ENCODE measurements at regions not wholly inside any gene's neighbourhood (a gene's known extent, or its start where the extent isn't known, plus 50 kb on each side); places are given as distances from the start of the nearest gene placed in this dataset.

DNA sequence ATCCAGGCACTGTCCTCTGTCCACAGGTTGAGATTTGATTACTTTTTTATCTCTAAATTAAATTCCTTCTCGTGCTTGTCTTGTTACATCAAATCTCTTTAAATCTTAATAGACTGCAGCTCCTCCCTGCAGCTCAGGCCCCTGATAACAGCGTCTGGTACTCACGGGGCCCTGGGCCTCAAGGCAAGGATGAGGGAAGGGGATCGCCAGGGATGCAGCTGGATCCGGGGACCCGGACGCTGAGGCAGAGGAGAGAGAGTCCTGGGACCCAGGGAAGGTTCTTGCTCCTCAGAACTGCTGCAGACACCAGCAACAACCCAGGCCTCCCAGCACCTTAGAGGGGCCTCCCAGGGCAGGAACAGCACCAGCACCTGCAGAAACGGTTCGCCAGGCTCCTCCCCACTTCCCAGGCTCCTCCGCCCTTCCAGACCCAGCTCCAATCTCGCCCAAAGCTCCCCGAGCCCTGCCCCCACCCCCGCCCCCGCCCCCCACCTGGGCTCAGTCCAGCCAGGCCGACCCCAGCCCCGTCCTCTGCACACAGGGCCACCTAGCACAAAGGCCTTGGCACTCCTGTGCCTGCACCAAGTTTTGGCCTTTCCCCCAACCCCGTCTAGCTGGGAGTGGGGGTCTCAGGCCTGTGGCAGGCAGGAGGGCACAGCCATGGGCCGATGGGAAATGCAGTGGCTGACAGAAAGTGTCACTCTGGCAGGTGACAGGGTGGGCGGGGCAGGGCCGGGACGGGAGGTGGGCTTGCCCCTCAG, 60.3 kb upstream of the GALNT9 start:
- DNase-seq: peak; percentile 61
- no peak for TF ChIP-seq FOXJ3 (CRISPR knock-in tag; IDR thresholded peaks at IDR 0.05)
- no peak for TF ChIP-seq MXI1 (IDR thresholded peaks at IDR 0.05; ENCODE audit: low read depth, low read length)
- TF ChIP-seq GATA2 (CRISPR knock-in tag; IDR thresholded peaks at IDR 0.05): peak; percentile 76; the same call in 1 of the 2 replicates
- TF ChIP-seq, protein P1, sequence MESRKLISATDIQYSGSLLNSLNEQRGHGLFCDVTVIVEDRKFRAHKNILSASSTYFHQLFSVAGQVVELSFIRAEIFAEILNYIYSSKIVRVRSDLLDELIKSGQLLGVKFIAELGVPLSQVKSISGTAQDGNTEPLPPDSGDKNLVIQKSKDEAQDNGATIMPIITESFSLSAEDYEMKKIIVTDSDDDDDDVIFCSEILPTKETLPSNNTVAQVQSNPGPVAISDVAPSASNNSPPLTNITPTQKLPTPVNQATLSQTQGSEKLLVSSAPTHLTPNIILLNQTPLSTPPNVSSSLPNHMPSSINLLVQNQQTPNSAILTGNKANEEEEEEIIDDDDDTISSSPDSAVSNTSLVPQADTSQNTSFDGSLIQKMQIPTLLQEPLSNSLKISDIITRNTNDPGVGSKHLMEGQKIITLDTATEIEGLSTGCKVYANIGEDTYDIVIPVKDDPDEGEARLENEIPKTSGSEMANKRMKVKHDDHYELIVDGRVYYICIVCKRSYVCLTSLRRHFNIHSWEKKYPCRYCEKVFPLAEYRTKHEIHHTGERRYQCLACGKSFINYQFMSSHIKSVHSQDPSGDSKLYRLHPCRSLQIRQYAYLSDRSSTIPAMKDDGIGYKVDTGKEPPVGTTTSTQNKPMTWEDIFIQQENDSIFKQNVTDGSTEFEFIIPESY (IDR thresholded peaks at IDR 0.05; ENCODE audit: borderline replicate concordance, low read depth): no peak
- peak; percentile 35; the same call in 1 of the 2 replicates for TF ChIP-seq RCOR1 (IDR thresholded peaks at IDR 0.05; ENCODE audit: low read length)
- no peak for TF ChIP-seq MEF2A (IDR thresholded peaks at IDR 0.05; ENCODE audit: borderline replicate concordance, low read depth)
- TF ChIP-seq CHD2 (IDR thresholded peaks at IDR 0.05; ENCODE audit: low read length, partially characterized antibody): no peak
- no peak for TF ChIP-seq FOXM1 (IDR thresholded peaks at IDR 0.05; ENCODE audit: low read depth)
- no peak for TF ChIP-seq EP300 (IDR thresholded peaks at IDR 0.05; ENCODE audit: borderline replicate concordance in 1 of 2, low read depth in 1 of 2, low read length in 1 of 2)
- Histone ChIP-seq H3K9me2 (no peaks in the 10 kb centered on the region), H3K79me2 (ENCODE audit: insufficient read depth) (no peaks in the 10 kb centered on the region), H3F3A (replicated peaks; ENCODE audit: insufficient read depth) (peaks cover 11% of the 10 kb centered on the region), H2AFZ (ENCODE audit: low read depth) (no peak overlapping the region), H4K20me1 (ENCODE audit: insufficient read depth) (no peaks in the 10 kb centered on the region), H3K9me3 (no peaks in the 10 kb centered on the region), H3K4me1 (ENCODE audit: control insufficient read depth in 1 of 2, insufficient read depth in 2 of 2, low read depth in 1 of 2, low read length in 1 of 2) (no peaks in the 10 kb centered on the region), H3K4me2 (no peak overlapping the region), H3K9ac (no peak overlapping the region), H3K27me3 (ENCODE audit: insufficient read depth) (peaks cover 57% of the 10 kb centered on the region), H3K27ac (ENCODE audit: low read depth in 2 of 2, low read length in 1 of 2) (no peak overlapping the region), H3K36me3 (replicated peaks in 1 of 2; ENCODE audit: control insufficient read depth in 1 of 2, insufficient read depth in 2 of 2, low read length in 1 of 2) (no peaks in the 10 kb centered on the region), H3K4me3 (ENCODE audit: low read depth in 2 of 2, low read length in 1 of 2) (no peak overlapping the region)
- ChIA-PET POLR2A (no interaction called here), CTCF (interaction anchor here (0.9 to 1.7 kb wide), 2 partner anchors 24 to 47 kb away, joined by 3 to 7 read pairs; no protein-coding TSS in a partner anchor)
- 19% methylated on average over 18 of the region's 21 CpGs for WGBS (ENCODE audit: low lambda C conversion rate)

DNA sequence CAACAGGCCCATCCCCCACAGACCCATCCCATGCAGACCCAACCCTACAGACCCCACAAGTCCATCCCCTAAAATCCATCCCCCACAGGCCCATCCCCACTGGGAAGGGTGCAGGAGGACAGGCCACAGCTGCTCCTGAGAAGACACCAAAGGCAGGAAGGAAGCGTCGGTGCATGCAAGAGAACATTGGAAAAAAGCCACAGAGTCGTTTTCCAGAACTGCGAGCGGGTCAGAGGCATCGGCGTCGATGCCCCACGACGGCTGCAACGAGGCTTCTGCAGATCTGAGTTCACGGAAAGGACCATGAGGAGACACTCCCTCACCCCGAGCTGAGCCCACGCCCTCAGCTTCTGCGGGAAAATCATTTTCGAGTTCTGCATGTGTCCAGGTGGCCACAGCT, 59.6 kb upstream of the GALNT9 start:
- WGBS (ENCODE audit: low lambda C conversion rate): 19% methylated on average over 16 of the region's 16 CpGs
- CTCF ChIA-PET: interaction anchor here (1.7 kb wide), 1 partner anchor 25 kb away, joined by 7 read pairs; no protein-coding TSS in a partner anchor

More for the DNA sequence above, 59.6 kb upstream of the GALNT9 start:
- no peaks in the 10 kb centered on the region for H3K79me2 ChIP-seq (ENCODE audit: insufficient read depth)
- POLR2A ChIA-PET: interaction anchor here (0.5 kb wide), 1 partner anchor 8 kb away, joined by 3 read pairs; no protein-coding TSS in a partner anchor
- no peak overlapping the region for H3K27ac ChIP-seq (ENCODE audit: low read depth in 2 of 2, low read length in 1 of 2)
- no peak overlapping the region for H3K9ac ChIP-seq
- no peak overlapping the region for H3K4me2 ChIP-seq
- H3K4me3 ChIP-seq (ENCODE audit: low read depth in 2 of 2, low read length in 1 of 2): no peak overlapping the region
- no peaks in the 10 kb centered on the region for H3K36me3 ChIP-seq (replicated peaks in 1 of 2; ENCODE audit: control insufficient read depth in 1 of 2, insufficient read depth in 2 of 2, low read length in 1 of 2)
- no peaks in the 10 kb centered on the region for H3K4me1 ChIP-seq (ENCODE audit: control insufficient read depth in 1 of 2, insufficient read depth in 2 of 2, low read depth in 1 of 2, low read length in 1 of 2)
- no peaks in the 10 kb centered on the region for H4K20me1 ChIP-seq (ENCODE audit: insufficient read depth)
- H3K27me3 ChIP-seq (ENCODE audit: insufficient read depth): peaks cover 61% of the 10 kb centered on the region
- DNase-seq: no peak
- no peaks in the 10 kb centered on the region for H3K9me3 ChIP-seq
- TF ChIP-seq MXI1 (IDR thresholded peaks at IDR 0.05; ENCODE audit: low read depth, low read length) (no peak), YY1 (IDR thresholded peaks at IDR 0.05; ENCODE audit: low read depth) (no peak), MEF2A (IDR thresholded peaks at IDR 0.05; ENCODE audit: borderline replicate concordance, low read depth) (no peak), EP300 (IDR thresholded peaks at IDR 0.05; ENCODE audit: borderline replicate concordance in 1 of 2, low read depth in 1 of 2, low read length in 1 of 2) (no peak), SMC3 (IDR thresholded peaks at IDR 0.05; ENCODE audit: low read depth, low read length) (no peak), GABPA (IDR thresholded peaks at IDR 0.05; ENCODE audit: low read depth) (no peak), FOXJ3 (CRISPR knock-in tag; IDR thresholded peaks at IDR 0.05) (no peak), RXRA (IDR thresholded peaks at IDR 0.05; ENCODE audit: borderline replicate concordance, low read depth) (no peak)
- TF ChIP-seq, protein P2, sequence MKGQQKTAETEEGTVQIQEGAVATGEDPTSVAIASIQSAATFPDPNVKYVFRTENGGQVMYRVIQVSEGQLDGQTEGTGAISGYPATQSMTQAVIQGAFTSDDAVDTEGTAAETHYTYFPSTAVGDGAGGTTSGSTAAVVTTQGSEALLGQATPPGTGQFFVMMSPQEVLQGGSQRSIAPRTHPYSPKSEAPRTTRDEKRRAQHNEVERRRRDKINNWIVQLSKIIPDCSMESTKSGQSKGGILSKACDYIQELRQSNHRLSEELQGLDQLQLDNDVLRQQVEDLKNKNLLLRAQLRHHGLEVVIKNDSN (IDR thresholded peaks at IDR 0.05; ENCODE audit: borderline replicate concordance, low read depth): no peak
- TF ChIP-seq, protein P3, sequence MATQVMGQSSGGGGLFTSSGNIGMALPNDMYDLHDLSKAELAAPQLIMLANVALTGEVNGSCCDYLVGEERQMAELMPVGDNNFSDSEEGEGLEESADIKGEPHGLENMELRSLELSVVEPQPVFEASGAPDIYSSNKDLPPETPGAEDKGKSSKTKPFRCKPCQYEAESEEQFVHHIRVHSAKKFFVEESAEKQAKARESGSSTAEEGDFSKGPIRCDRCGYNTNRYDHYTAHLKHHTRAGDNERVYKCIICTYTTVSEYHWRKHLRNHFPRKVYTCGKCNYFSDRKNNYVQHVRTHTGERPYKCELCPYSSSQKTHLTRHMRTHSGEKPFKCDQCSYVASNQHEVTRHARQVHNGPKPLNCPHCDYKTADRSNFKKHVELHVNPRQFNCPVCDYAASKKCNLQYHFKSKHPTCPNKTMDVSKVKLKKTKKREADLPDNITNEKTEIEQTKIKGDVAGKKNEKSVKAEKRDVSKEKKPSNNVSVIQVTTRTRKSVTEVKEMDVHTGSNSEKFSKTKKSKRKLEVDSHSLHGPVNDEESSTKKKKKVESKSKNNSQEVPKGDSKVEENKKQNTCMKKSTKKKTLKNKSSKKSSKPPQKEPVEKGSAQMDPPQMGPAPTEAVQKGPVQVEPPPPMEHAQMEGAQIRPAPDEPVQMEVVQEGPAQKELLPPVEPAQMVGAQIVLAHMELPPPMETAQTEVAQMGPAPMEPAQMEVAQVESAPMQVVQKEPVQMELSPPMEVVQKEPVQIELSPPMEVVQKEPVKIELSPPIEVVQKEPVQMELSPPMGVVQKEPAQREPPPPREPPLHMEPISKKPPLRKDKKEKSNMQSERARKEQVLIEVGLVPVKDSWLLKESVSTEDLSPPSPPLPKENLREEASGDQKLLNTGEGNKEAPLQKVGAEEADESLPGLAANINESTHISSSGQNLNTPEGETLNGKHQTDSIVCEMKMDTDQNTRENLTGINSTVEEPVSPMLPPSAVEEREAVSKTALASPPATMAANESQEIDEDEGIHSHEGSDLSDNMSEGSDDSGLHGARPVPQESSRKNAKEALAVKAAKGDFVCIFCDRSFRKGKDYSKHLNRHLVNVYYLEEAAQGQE (IDR thresholded peaks at IDR 0.05; ENCODE audit: low read depth, low read length): no peak
- no peak overlapping the region for H2AFZ ChIP-seq (ENCODE audit: low read depth)
- peaks cover 4% of the 10 kb centered on the region for H3F3A ChIP-seq (replicated peaks; ENCODE audit: insufficient read depth)
- H3K9me2 ChIP-seq: no peaks in the 10 kb centered on the region
